Small intestine (tissue), 7 donors: ENCODE measurements at regions not wholly inside any gene's neighbourhood (a gene's known extent, or its start where the extent isn't known, plus 50 kb on each side); places are given as distances from the start of the nearest gene placed in this dataset.
"Not testable (repeated sequence)": the region's sequence is repeated elsewhere in the genome, so short reads cannot be mapped to it uniquely, and the experiment has no call there.

Experiments
- DNase-seq, 2 donors: peaks; one replicate each; pipeline versions ENCODE4 v3.0.0 to v3.0.0-alpha.2; 2013
- FAIRE-seq: peaks from 2 replicates; lab custom pipeline; 2012; peaks lifted over from hg19 to GRCh38; lab: Jason Lieb, UNC
- H3K27ac ChIP-seq, 3 donors: one replicate each; pipeline ENCODE4 v1.5.1; 2013; ENCODE audit warnings: low read length in 2 of 3, mild to moderate bottlenecking in 2 of 3, control low read depth in 1 of 3, inconsistent platforms in 1 of 3, low read depth in 1 of 3, moderate library complexity in 1 of 3
- H3K27me3 ChIP-seq, 3 donors: one replicate each; pipeline ENCODE4 v1.6.1; 2013; ENCODE audit warnings: low read length in 3 of 3, inconsistent platforms in 1 of 3; ENCODE audit not compliant: control insufficient read depth in 3 of 3, insufficient read depth in 3 of 3
- H3K36me3 ChIP-seq, 3 donors: one replicate each; pipeline ENCODE4 v1.6.1; 2013; ENCODE audit warnings: low read length in 3 of 3, inconsistent platforms in 1 of 3, low read depth in 1 of 3, mild to moderate bottlenecking in 1 of 3, moderate library complexity in 1 of 3; ENCODE audit not compliant: control insufficient read depth in 3 of 3, insufficient read depth in 2 of 3
- H3K4me1 ChIP-seq, 3 donors: one replicate each; pipeline ENCODE4 v1.6.1; 2013; ENCODE audit warnings: low read length in 2 of 3, inconsistent platforms in 1 of 3, low read depth in 1 of 3, mild to moderate bottlenecking in 1 of 3, moderate library complexity in 1 of 3; ENCODE audit not compliant: control insufficient read depth in 3 of 3, insufficient read depth in 2 of 3
- H3K4me3 ChIP-seq, 3 donors: one replicate each; pipeline ENCODE4 v1.5.1; 2013; ENCODE audit warnings: low read length in 3 of 3, control low read depth in 1 of 3, inconsistent platforms in 1 of 3, low read depth in 1 of 3, mild to moderate bottlenecking in 1 of 3, moderate library complexity in 1 of 3
- H3K9me3 ChIP-seq, 2 donors: one replicate each; pipeline ENCODE4 v1.6.1; 2013; ENCODE audit warnings: low read depth in 1 of 2, low read length in 1 of 2; ENCODE audit not compliant: control insufficient read depth in 2 of 2, insufficient read depth in 1 of 2
- WGBS, 3 donors: extraction: QIAGEN DNeasy Blood & Tissue Kit; methylation state at CpG; one replicate each; pipeline ENCODE4 v1.1.7; 2013; 5-methylcytosine and 5-hydroxymethylcytosine counted together
- donor health status: healthy with polysubstance abuse.
- donor health status: control.
- donor health status: control.
- donor health status: Bipolar disorder and iron deficiency.
- donor health status: healthy.

DNA sequence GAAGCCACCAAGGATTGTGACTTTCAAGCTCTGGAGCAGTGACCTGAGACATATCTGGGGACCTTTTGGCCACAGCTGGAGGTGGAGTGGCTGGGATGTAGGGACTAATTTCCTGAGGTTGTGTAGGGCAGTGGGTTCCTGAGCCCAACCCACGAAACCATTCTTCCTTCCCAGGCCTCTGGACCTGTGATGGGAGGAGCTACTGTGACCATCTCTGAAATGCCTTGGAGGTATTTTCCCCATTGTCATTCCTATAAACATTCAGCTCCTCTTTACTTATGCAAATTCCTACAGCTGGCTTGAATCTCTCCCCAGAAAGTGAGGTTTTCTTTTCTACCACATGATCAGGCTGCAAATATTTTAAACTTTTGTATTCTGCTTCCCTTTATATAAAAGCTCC is 172.6 kb downstream of the TUSC1 start:
- peaks cover 4 to 18% of the 10 kb centered on the region in 2 donors for H3K9me3 ChIP-seq
- FAIRE-seq = no peak
- no peak overlapping the region for H3K4me3 ChIP-seq
- no peaks in the 10 kb centered on the region for H3K36me3 ChIP-seq
- WGBS, 3 donors = 17 to 47% (median 20%) methylated on average over 1 of the region's 1 CpG
- no peaks in the 10 kb centered on the region for H3K27me3 ChIP-seq
- no peak overlapping the region for H3K27ac ChIP-seq
- no peak for DNase-seq
- no peaks in the 10 kb centered on the region for H3K4me1 ChIP-seq

DNA sequence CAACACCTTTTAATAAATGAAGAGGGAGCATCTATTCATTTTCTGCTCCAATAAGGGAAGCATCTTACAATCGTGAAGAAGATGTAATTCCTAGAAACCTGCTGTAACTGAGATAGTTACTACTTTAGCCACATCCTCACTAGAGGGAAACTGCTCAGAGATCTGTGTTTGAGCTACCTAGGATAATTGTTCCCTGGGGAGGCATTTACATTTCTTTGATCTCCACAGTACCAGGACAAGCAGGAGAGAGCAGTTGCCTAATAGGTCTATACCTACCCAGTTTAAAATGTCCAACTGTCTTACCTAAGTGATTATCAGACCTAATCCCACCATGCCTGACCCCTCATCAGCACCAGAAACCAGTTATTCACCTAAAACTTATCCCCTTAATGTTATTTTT is 196.9 kb downstream of the TUSC1 start:
- DNase-seq (no peak), FAIRE-seq (no peak)
- Histone ChIP-seq H3K36me3 (no peaks in the 10 kb centered on the region), H3K27me3 (no peaks in the 10 kb centered on the region), H3K4me3 (no peak overlapping the region), H3K9me3 (no peaks in the 10 kb centered on the region), H3K27ac (no peak overlapping the region), H3K4me1 (no peaks in the 10 kb centered on the region)
- WGBS, 3 donors = 41 to 48% (median 48%) methylated on average over 1 of the region's 1 CpG

DNA sequence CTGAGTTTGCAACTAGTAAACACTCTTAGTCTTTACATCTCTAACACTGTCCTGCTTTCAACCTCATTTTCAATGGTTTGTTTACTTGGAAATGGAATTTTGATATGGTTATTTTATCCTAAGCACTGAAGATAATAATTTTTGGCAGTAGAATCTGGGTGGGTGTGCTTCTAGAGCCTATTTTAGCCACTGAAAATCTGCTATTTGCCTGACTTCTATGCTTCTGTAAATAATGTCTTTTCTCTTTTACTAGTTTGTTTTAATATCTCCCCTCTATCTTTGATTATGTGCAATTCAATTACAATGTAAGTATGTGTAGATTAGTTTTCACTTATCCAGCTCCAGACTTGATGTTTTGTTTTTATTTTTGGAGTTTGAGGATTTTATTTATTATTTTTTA is 197.5 kb downstream of the TUSC1 start:
- Histone ChIP-seq H3K4me1 (no peaks in the 10 kb centered on the region), H3K27me3 (no peaks in the 10 kb centered on the region), H3K36me3 (no peaks in the 10 kb centered on the region), H3K4me3 (no peak overlapping the region), H3K27ac (no peak overlapping the region), H3K9me3 (no peaks in the 10 kb centered on the region)
- FAIRE-seq = no peak
- DNase-seq = no peak

DNA sequence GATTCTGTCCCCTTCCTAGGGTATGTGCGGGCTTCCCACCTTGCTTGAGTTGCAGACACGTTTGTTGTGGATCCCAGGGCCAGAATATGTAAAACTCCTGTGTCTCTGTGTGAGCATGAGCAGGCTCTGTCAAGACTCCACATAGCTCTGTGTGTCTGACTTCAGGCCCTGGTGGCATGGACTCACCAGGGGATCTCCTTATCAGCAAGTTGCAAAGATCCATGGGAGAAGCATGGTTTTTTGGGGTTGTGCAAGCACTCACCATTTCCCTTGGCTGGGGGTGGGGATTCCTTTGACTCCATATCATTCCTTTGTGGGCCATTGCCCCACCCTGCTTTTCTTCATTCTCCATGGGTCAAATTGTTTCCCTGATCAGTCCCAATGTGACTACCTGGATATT is 205.6 kb downstream of the TUSC1 start:
- H3K36me3 ChIP-seq = no peaks in the 10 kb centered on the region
- H3K27ac ChIP-seq = no peak overlapping the region
- no peak for FAIRE-seq
- H3K4me3 ChIP-seq = no peak overlapping the region
- H3K9me3 ChIP-seq = peaks cover 0 to 7% of the 10 kb centered on the region in 2 donors
- no peaks in the 10 kb centered on the region for H3K27me3 ChIP-seq
- DNase-seq = no peak
- no peaks in the 10 kb centered on the region for H3K4me1 ChIP-seq
- WGBS, 3 donors = 53 to 65% (median 60%) methylated on average over 2 of the region's 2 CpGs

DNA sequence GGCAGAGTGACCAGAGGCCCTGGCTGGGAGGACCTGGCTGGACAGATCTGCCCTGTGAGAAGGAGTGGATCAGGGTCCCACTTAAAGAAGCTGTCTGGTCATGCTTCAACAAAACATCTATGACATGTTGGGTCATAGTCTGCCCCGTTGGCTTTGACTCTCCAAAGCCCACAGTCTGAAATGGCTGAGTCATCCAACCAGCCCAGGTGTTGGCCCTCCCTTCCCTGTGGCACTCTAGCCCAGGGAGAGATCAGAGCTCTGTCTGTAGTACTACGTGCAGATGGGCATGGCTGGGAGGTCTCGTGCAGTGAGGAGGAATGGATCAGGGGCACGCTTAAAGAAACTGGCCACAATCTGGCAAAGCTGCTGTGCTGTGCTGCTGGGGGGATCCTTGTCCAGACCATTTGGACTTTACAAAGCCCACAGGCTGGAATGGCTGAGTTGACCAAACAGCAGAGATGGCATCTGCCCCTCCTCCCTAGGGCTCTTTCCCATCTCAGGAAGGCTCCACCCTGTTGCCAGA is 206.1 kb downstream of the TUSC1 start:
- 81 to 90% (median 89%) methylated on average over 4 of the region's 4 CpGs for WGBS, 3 donors
- Histone ChIP-seq H3K27ac (no peak overlapping the region), H3K27me3 (no peaks in the 10 kb centered on the region), H3K4me1 (no peaks in the 10 kb centered on the region), H3K36me3 (no peaks in the 10 kb centered on the region), H3K4me3 (no peak overlapping the region), H3K9me3 (peaks cover 0 to 7% of the 10 kb centered on the region in 2 donors)
- DNase-seq (no peak), FAIRE-seq (no peak)

DNA sequence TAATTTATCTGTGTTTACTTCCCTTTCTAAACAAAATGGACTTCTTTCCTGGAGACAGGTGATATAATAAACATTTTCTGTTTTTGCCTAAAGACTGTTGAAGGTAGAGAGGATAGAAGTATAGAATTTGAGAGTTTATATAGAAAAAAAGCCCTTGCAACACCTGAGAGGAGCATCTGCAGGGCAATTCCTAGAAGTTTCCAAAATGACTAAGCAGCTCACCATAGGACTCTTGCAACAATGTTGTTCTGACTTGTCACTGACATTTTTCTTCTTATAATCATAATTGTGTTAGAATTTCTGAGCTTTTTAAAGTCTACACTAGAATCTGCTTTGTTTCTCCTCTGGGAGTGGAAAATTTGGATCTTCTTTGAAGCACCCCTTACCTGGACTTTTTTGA is 216.8 kb downstream of the TUSC1 start:
- FAIRE-seq (no peak), DNase-seq (no peak)
- Histone ChIP-seq H3K4me1 (no peaks in the 10 kb centered on the region), H3K27me3 (no peaks in the 10 kb centered on the region), H3K4me3 (no peak overlapping the region), H3K36me3 (no peaks in the 10 kb centered on the region), H3K9me3 (no peaks in the 10 kb centered on the region), H3K27ac (no peak overlapping the region)

DNA sequence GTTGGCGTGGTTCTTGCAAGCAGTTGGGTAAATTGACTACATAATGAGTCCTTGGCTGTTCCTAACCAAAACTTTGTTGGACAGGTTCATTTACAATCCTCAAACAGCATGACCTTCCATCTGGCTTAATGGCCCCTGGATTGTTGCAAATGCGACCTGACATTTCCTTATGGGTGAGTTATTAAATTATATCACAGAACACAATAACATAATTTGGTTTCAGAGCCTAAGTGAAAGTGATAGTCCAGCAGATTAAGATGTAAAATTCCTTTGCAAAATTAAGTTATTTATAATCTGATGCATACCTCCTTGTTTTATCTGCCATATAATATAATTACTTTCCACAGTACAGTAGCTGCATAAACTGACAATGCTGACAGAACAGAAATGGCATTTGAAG is 224.4 kb downstream of the TUSC1 start:
- FAIRE-seq = no peak
- Histone ChIP-seq H3K36me3 (no peaks in the 10 kb centered on the region), H3K27ac (no peak overlapping the region), H3K27me3 (no peaks in the 10 kb centered on the region), H3K4me3 (no peak overlapping the region), H3K9me3 (no peaks in the 10 kb centered on the region), H3K4me1 (no peaks in the 10 kb centered on the region)
- 53 to 57% (median 55%) methylated on average over 2 of the region's 2 CpGs for whole genome bisulfite sequencing, 3 donors
- DNase-seq = no peak

DNA sequence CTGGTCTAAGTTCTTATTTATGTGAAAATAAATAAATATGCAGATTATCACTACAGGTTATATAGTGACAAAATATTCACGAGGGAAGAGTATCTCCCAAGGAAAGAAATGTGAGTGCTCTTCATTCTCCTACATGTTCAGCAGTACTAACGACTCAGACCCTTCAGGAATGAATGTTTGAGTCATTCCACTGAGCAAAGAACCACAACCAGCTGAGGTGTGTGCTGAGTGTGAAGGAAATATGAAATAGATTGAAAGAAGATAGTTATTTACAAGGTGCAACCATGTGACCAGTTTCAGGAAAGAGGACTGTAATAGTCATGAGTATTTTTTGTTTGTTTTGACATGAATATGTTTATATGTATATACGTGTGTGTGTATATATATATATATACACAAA is 228.7 kb downstream of the TUSC1 start:
- no peaks in the 10 kb centered on the region for H3K9me3 ChIP-seq
- H3K4me3 ChIP-seq = no peak overlapping the region
- no peak for DNase-seq
- no peak for FAIRE-seq
- 47 to 60% (median 52%) methylated on average over 3 of the region's 3 CpGs for WGBS, 3 donors
- H3K4me1 ChIP-seq = no peaks in the 10 kb centered on the region
- no peak overlapping the region for H3K27ac ChIP-seq
- no peaks in the 10 kb centered on the region for H3K27me3 ChIP-seq
- H3K36me3 ChIP-seq = no peaks in the 10 kb centered on the region

DNA sequence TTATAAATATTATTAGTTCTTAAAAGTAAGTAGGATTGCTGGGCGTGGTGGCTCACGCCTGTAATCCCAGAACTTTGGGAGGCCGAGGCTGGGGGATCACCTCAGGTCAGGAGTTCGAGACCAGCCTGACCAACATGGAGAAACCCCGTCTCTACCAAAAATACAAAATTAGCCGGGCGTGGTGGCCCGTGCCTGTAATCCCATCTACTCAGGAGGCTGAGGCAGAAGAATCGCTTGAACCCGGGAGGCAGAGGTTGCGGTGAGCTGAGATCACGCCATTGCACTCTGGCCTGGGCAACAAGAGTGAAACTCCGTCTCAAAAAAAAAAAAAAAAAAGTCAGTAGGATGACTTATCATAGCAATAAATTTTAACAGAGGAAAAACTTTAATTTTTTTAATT is 232.5 kb downstream of the TUSC1 start:
- H3K27me3 ChIP-seq, FAIRE-seq, H3K27ac ChIP-seq, H3K9me3 ChIP-seq, H3K4me1 ChIP-seq, DNase-seq, H3K36me3 ChIP-seq, H3K4me3 ChIP-seq: not testable (repeated sequence)
- WGBS, 3 donors = 89 to 92% (median 89%) methylated on average over 13 of the region's 13 CpGs
